GM12878 (cell line): ENCODE measurements at regions not wholly inside any gene's neighbourhood (a gene's known extent, or its start where the extent isn't known, plus 50 kb on each side); places are given as distances from the start of the nearest gene placed in this dataset.

ENCODE experiments used
- ATAC-seq: fragments of 200-7000 bp; cut with Tn5 transposase; 3 replicates; pipeline ENCODE4 v1.9.1; 2020; ENCODE audit warnings: mild to moderate bottlenecking, moderate library complexity
- BruUV-seq: library from RNA; stranded (reverse); fragments of 400-500 nt; replicated peaks from 2 replicates; lab custom pipeline; 2021; lab: Mats Ljungman, UMichigan
- CTCF ChIA-PET: fragments of 300-600 bp; sonication (Branson Sonifier 250); formaldehyde crosslinking; extraction: SDS; loops from one replicate; lab custom pipeline; 2021; ENCODE audit warnings: inconsistent platforms; lab: Yijun Ruan, JAX
- POLR2A ChIA-PET: fragments of 350-600 bp; formaldehyde crosslinking; extraction: SDS; loops from one replicate; lab custom pipeline; 2021; ENCODE audit warnings: inconsistent platforms; lab: Charles Lee
- RAD21 ChIA-PET: fragments of 300-600 bp; sonication (Branson Sonifier 250); formaldehyde crosslinking; loops from one replicate; lab custom pipeline; 2023; ENCODE audit warnings: antibody characterized with exemption; ENCODE audit not compliant: unreplicated experiment; lab: Charles Lee
- SMC1A ChIA-PET: fragments of 300-600 bp; sonication (Branson Sonifier 250); formaldehyde crosslinking; loops from one replicate; lab custom pipeline; 2023; ENCODE audit not compliant: unreplicated experiment, uncharacterized antibody; lab: Charles Lee
- DNase-seq: peaks from one replicate; pipeline ENCODE4 v3.0.0-alpha.2; 2011; ENCODE audit warnings: low read depth, low spot score
- FAIRE-seq: peaks from 3 replicates; lab custom pipeline; 2011; peaks lifted over from hg19 to GRCh38; lab: Jason Lieb, UNC
- H2AFZ ChIP-seq: 2 replicates; pipeline ENCODE4 v1.6.0; 2011; ENCODE audit warnings: low read depth, low read length, control low read depth; ENCODE audit not compliant: control insufficient read depth
- H3K27ac ChIP-seq: 2 replicates; pipeline ENCODE4 v1.5.1; 2011; ENCODE audit warnings: control low read depth; ENCODE audit not compliant: control insufficient read depth, insufficient read depth
- H3K27me3 ChIP-seq, 2 experiments: replicated peaks in 1 of 2; 2 replicates each; pipeline versions ENCODE4 v1.6.0 to v1.6.1; 2011; ENCODE audit warnings: low read length in 1 of 2; ENCODE audit not compliant: control insufficient read depth in 2 of 2, insufficient read depth in 2 of 2
- H3K36me3 ChIP-seq, 2 experiments: 2 replicates each; pipeline ENCODE4 v1.5.1; 2011; ENCODE audit warnings: low read length in 1 of 2; ENCODE audit not compliant: control insufficient read depth in 2 of 2, insufficient read depth in 2 of 2
- H3K4me1 ChIP-seq: 2 replicates; pipeline ENCODE4 v1.6.1; 2011; ENCODE audit warnings: mild to moderate bottlenecking, low read length, moderate library complexity, mixed read lengths; ENCODE audit not compliant: control insufficient read depth, insufficient read depth
- H3K4me2 ChIP-seq: 2 replicates; pipeline ENCODE4 v1.6.0; 2011; ENCODE audit warnings: control low read depth; ENCODE audit not compliant: control insufficient read depth, insufficient read depth
- H3K4me3 ChIP-seq: fragments of 200-600 bp; sonication (generic); 2 replicates; pipeline ENCODE4 v1.5.1; 2016
- H3K79me2 ChIP-seq: 2 replicates; pipeline ENCODE4 v1.6.0; 2011; ENCODE audit warnings: low read length; ENCODE audit not compliant: control insufficient read depth, insufficient read depth
- H3K9ac ChIP-seq: 2 replicates; pipeline ENCODE4 v1.8.0; 2011; ENCODE audit warnings: low read length, control low read depth, mixed read lengths; ENCODE audit not compliant: control insufficient read depth, insufficient read depth
- H3K9me3 ChIP-seq: replicated peaks from 3 replicates; pipeline ENCODE4 v1.5.1; 2011; ENCODE audit warnings: mild to moderate bottlenecking, low read length; ENCODE audit not compliant: control insufficient read depth, insufficient read depth
- H4K20me1 ChIP-seq: 2 replicates; pipeline ENCODE4 v1.6.0; 2011; ENCODE audit not compliant: control insufficient read depth, insufficient read depth
- EGR1 ChIP-seq, 2 experiments: IDR thresholded peaks; 1 replicate in 1 of 2; 2 replicates in 1 of 2; pipeline ENCODE4 v1.6.1; 2011 to 2012; ENCODE audit warnings: low read depth in 2 of 2, low read length in 2 of 2, borderline replicate concordance in 1 of 2, mild to moderate bottlenecking in 1 of 2, moderate library complexity in 1 of 2
- ESRRA ChIP-seq: IDR thresholded peaks from 2 replicates; pipeline ENCODE4 v1.6.1; 2012; ENCODE audit warnings: mild to moderate bottlenecking, low read length, improper control_type of control experiment
- JUND ChIP-seq: IDR thresholded peaks from 2 replicates; pipeline ENCODE4 v1.6.1; 2012; ENCODE audit warnings: low read depth, mild to moderate bottlenecking, low read length, improper control_type of control experiment, moderate library complexity
- NFYA ChIP-seq: IDR thresholded peaks from 2 replicates; pipeline ENCODE4 v1.6.1; 2011; ENCODE audit warnings: low read depth, mild to moderate bottlenecking, low read length, improper control_type of control experiment, borderline replicate concordance
- SREBF1 ChIP-seq: IDR thresholded peaks from 2 replicates; pipeline ENCODE4 v1.6.1; 2012; ENCODE audit warnings: mild to moderate bottlenecking, low read length
- YBX1 ChIP-seq: fragments of 450-650 bp; IDR thresholded peaks from 2 replicates; pipeline ENCODE4 v1.6.1; 2016; ENCODE audit warnings: antibody characterized with exemption
- ZNF24 ChIP-seq: fragments of 450-650 bp; IDR thresholded peaks from 2 replicates; pipeline ENCODE4 v1.6.1; 2017; ENCODE audit warnings: antibody characterized with exemption, mild to moderate bottlenecking
- ZNF384 ChIP-seq: IDR thresholded peaks from 2 replicates; pipeline ENCODE4 v1.6.1; 2012; ENCODE audit warnings: low read depth, mild to moderate bottlenecking, low read length, improper control_type of control experiment, borderline replicate concordance
- WGBS: methylation state at CpG from one replicate; pipeline ENCODE4 v1.1.6; 2016; ENCODE audit warnings: low lambda C conversion rate; ENCODE audit not compliant: insufficient replicate concordance, insufficient coverage; ENCODE audit errors: missing lambda C conversion rate; 5-methylcytosine and 5-hydroxymethylcytosine counted together
- in situ Hi-C: fragments of 300-500 bp; cut with MboI; formaldehyde crosslinking; loops from 9 replicates; pipeline ENCODE4 v1.14.3; 2018; ENCODE audit warnings: mixed read lengths
- intact Hi-C: fragments of 100-400 bp; cut with micrococcal nuclease; formaldehyde crosslinking; loops from one replicate; pipeline ENCODE4 v1.14.2; 2022; ENCODE audit not compliant: unreplicated experiment
- TF ChIP-seq, protein P1 (sequence below), 3 experiments: IDR thresholded peaks in 2 of 3; conservative IDR thresholded peaks in 1 of 3; 2 replicates each; pipeline ENCODE4 v1.5.1; 2011; ENCODE audit warnings: low read depth in 3 of 3, low read length in 3 of 3, mild to moderate bottlenecking in 3 of 3, control low read depth in 2 of 3, moderate library complexity in 2 of 3, inconsistent platforms in 1 of 3, mixed read lengths in 1 of 3; ENCODE audit not compliant: control insufficient read depth in 2 of 3, insufficient read depth in 1 of 3; ENCODE audit errors: extremely low read depth in 1 of 3

GRCh38 chr4:132332932-132333723 is 816.0 kb upstream of the PCDH10 start:
- H3K4me1 ChIP-seq = no peaks in the 10 kb centered on the region
- ChIA-PET SMC1A (no interaction called here), RAD21 (no interaction called here), POLR2A (interaction anchor here (0.6 kb wide), 1 partner anchor 15 kb away, joined by 3 read pairs; no protein-coding TSS in a partner anchor), CTCF (interaction anchor here (1.1 to 1.4 kb wide), 2 partner anchors 15 to 59 kb away, joined by 3 to 5 read pairs; no protein-coding TSS in a partner anchor)
- no peak overlapping the region for H3K27ac ChIP-seq
- peak; percentile 65 for ATAC-seq
- no peak overlapping the region for H2AFZ ChIP-seq
- WGBS = 90% methylated on average over 1 of the region's 1 CpG
- H3K9ac ChIP-seq = no peak overlapping the region
- H3K4me2 ChIP-seq = no peak overlapping the region
- no peak for DNase-seq
- in situ Hi-C loops (no loop called here), intact Hi-C loops (no loop called here)
- H3K27me3 ChIP-seq = no peaks in the 10 kb centered on the region
- H4K20me1 ChIP-seq = no peaks in the 10 kb centered on the region
- H3K36me3 ChIP-seq = no peaks in the 10 kb centered on the region
- no peaks in the 10 kb centered on the region for H3K79me2 ChIP-seq
- no TSS peak for BruUV-seq
- no peaks in the 10 kb centered on the region for H3K9me3 ChIP-seq
- H3K4me3 ChIP-seq = no peak overlapping the region
- no peak for FAIRE-seq
- TF ChIP-seq ZNF24 = no peak
- TF ChIP-seq, protein P1, sequence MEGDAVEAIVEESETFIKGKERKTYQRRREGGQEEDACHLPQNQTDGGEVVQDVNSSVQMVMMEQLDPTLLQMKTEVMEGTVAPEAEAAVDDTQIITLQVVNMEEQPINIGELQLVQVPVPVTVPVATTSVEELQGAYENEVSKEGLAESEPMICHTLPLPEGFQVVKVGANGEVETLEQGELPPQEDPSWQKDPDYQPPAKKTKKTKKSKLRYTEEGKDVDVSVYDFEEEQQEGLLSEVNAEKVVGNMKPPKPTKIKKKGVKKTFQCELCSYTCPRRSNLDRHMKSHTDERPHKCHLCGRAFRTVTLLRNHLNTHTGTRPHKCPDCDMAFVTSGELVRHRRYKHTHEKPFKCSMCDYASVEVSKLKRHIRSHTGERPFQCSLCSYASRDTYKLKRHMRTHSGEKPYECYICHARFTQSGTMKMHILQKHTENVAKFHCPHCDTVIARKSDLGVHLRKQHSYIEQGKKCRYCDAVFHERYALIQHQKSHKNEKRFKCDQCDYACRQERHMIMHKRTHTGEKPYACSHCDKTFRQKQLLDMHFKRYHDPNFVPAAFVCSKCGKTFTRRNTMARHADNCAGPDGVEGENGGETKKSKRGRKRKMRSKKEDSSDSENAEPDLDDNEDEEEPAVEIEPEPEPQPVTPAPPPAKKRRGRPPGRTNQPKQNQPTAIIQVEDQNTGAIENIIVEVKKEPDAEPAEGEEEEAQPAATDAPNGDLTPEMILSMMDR (IDR thresholded peaks at IDR 0.05 in 2 of 3, conservative IDR thresholded peaks at IDR 0.05 in 1 of 3; ENCODE audit: control insufficient read depth in 2 of 3, extremely low read depth in 1 of 3, insufficient read depth in 1 of 3, low read depth in 3 of 3, low read length in 3 of 3) = peak; percentile 19 to 32 (median 27); a peak in 3 of 6 replicates
- TF ChIP-seq JUND = no peak

DNA sequence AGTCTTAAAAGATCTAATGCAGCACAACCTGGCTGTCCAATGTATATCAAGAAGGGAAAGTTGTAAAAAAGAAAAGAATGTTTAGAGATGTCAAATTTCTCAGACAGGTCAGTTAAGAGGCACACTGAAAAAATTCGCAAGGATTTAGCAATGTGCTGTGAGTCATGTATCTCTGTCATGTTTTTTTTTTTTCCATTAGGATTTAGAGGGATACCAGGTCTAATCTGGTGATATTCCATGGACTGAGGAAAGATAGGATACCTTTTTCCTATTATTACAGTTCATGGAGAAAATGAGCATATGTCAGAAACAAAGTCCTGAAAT is 815.4 kb upstream of the PCDH10 start:
- Histone ChIP-seq H3K79me2 (no peaks in the 10 kb centered on the region), H3K27ac (no peak overlapping the region), H3K36me3 (no peaks in the 10 kb centered on the region), H3K4me1 (no peaks in the 10 kb centered on the region), H3K9me3 (no peaks in the 10 kb centered on the region), H4K20me1 (no peaks in the 10 kb centered on the region), H2AFZ (no peak overlapping the region), H3K9ac (no peak overlapping the region), H3K27me3 (no peaks in the 10 kb centered on the region), H3K4me2 (no peak overlapping the region), H3K4me3 (no peak overlapping the region)
- in situ Hi-C loops = no loop called here
- ATAC-seq (no peak), DNase-seq (no peak), FAIRE-seq (no peak)
- ChIA-PET POLR2A (no interaction called here), RAD21 (no interaction called here), CTCF (interaction anchor here (1.4 kb wide), 1 partner anchor 15 kb away, joined by 5 read pairs; no protein-coding TSS in a partner anchor), SMC1A (no interaction called here)
- TF ChIP-seq ESRRA (no peak), YBX1 (no peak), EGR1 (IDR thresholded peaks at IDR 0.05; ENCODE audit: borderline replicate concordance in 1 of 2, low read depth in 2 of 2, low read length in 2 of 2) (no peak), ZNF384 (no peak), NFYA (no peak), SREBF1 (no peak)
- intact Hi-C loops = no loop called here
- WGBS = 0% methylated on average over 1 of the region's 1 CpG
- BruUV-seq = no TSS peak
